Mucosa of gallbladder (tissue), 1 donor: ENCODE measurements at regions not wholly inside any gene's neighbourhood (a gene's known extent, or its start where the extent isn't known, plus 50 kb on each side); places are given as distances from the start of the nearest gene placed in this dataset.

Source experiments
- DNase-seq: peaks from one replicate; pipeline ENCODE4 v3.0.0-alpha.2; 2020; ENCODE audit warnings: low spot score
- donor health status: DM: no; HTN: no; CAD: no.

GRCh38 chr9:90052366-90052765 is 447.6 kb downstream of the GADD45G start:
- DNase-seq, result no peak

GRCh38 chr9:90053027-90053426 is 448.2 kb downstream of the GADD45G start:
- DNase-seq, result no peak

- no peak for DNase-seq
These were observed 450.0 kb downstream of the GADD45G start for GRCh38 chr9:90054810-90055209.

- no peak for DNase-seq
These were observed 450.4 kb downstream of the GADD45G start for GRCh38 chr9:90055226-90055625.

- DNase-seq, result no peak
These were observed 452.5 kb downstream of the GADD45G start for GRCh38 chr9:90057361-90057760.

GRCh38 chr9:90058182-90058763 is 453.5 kb downstream of the GADD45G start:
- no peak for DNase-seq

GRCh38 chr9:90059436-90059835 is 454.6 kb downstream of the GADD45G start:
- no peak for DNase-seq

GRCh38 chr9:90060256-90060655 is 455.4 kb downstream of the GADD45G start:
- DNase-seq, result no peak

- DNase-seq, result no peak
These were observed 456.4 kb downstream of the GADD45G start for GRCh38 chr9:90061187-90061586.

GRCh38 chr9:90062982-90063381 is 458.2 kb downstream of the GADD45G start:
- DNase-seq, result no peak

GRCh38 chr9:90064248-90064647 is 459.4 kb downstream of the GADD45G start:
- no peak for DNase-seq

GRCh38 chr9:90064971-90065370 is 460.2 kb downstream of the GADD45G start:
- no peak for DNase-seq

- DNase-seq, result no peak
These were observed 461.0 kb downstream of the GADD45G start for GRCh38 chr9:90065851-90066250.

- DNase-seq, result no peak
These were observed 464.3 kb downstream of the GADD45G start for GRCh38 chr9:90069085-90069484.

GRCh38 chr9:90070056-90070455 is 465.2 kb downstream of the GADD45G start:
- DNase-seq, result no peak

GRCh38 chr9:90070469-90070868 is 465.7 kb downstream of the GADD45G start:
- DNase-seq, result no peak

GRCh38 chr9:90070931-90071660 is 466.3 kb downstream of the GADD45G start:
- DNase-seq, result no peak

- DNase-seq, result no peak
These were observed 468.6 kb downstream of the GADD45G start for GRCh38 chr9:90073186-90073945.

- no peak for DNase-seq
These were observed 469.6 kb downstream of the GADD45G start for GRCh38 chr9:90074316-90074962.

- DNase-seq, result peak; percentile 0
These were observed 472.8 kb downstream of the GADD45G start for GRCh38 chr9:90077598-90077997.

GRCh38 chr9:90078988-90079421 is 474.2 kb downstream of the GADD45G start:
- DNase-seq, result no peak

GRCh38 chr9:90085633-90086032 is 480.8 kb downstream of the GADD45G start:
- DNase-seq, result no peak
